HG03439 (cell line): ENCODE measurements at regions not wholly inside any gene's neighbourhood (a gene's known extent, or its start where the extent isn't known, plus 50 kb on each side); places are given as distances from the start of the nearest gene placed in this dataset.

Experiments used
- ATAC-seq: cut with Tn5 transposase; IDR thresholded peaks from one replicate; pipeline ENCODE4 v1.9.1; 2021; ENCODE audit warnings: mild to moderate bottlenecking, moderate library complexity; ENCODE audit not compliant: unreplicated experiment

DNA sequence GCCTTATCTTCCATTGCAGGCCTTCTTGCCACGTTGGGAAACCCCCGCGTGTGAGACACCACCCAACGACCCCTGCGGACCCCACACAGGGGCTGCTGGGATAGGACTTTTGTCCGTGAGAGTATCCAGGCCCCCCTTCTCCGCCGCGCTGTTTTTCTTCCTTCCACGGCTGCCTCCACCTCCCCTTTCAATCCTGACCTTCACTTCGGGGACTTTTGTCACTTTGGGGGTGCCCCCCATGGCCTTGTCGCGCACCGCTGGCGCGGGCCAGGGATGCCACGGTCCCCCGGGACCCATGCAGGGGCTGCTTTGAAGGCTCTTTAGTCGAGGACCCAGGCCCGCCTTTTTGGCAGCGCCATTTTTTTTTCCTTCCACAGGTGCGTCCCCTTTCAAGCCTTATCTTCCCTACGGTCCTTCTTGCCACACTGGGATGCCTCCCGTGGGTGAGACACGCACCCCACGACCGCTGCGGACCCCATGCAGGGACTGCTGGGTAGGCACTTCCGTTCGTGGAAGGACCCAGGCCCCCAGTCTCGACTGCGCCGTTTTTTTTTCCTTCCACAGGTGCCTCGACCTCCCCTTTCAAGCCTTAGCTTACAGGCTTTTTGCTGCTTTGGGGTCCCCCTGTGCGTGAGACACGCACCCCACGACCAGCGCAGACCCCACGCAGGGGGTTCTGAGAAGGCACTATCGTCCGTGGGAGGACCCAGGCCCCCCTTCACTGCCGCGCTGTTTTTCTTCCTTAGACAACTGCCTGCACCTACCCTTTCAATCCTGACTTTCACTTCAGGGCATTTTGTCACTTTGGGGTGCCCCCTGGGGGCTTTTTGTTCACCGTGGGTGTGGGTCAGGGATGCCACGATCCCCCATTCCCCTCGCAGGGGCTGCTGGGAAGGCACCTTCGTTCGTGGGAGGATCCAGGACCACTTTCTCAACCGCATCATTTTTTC lies 267.4 kb downstream of the ALG10 start:
- ATAC-seq: no peak

DNA sequence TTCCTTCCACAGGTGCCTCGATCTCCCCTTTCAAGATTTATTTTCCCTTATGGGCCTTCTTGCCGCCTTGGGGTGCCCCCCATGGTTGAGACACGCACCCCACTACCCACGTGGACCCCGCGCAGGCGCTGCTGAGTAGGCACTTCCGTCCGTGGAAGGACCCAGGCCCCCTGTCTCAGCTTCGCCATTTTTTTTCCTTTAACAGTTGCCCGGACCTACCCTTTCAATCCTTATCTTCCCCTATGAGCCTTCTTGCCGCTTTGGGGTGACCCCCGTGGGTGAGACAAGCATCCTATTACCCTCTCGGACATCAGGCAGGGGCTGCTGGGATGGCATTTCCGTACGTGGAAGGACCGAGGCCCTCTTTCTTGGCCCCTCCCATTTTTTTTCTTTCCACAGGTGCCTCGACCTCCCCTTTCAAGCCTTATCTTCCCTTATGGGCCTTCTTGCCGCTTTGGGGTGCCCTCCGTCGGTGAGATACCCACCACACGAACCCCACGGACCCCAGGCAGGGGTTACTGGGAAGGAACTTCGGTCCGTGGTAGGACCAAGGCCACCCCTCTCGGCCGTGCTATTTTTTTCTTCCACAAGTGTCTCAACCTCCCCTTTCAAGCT lies 268.2 kb downstream of the ALG10 start:
- no peak for ATAC-seq

DNA sequence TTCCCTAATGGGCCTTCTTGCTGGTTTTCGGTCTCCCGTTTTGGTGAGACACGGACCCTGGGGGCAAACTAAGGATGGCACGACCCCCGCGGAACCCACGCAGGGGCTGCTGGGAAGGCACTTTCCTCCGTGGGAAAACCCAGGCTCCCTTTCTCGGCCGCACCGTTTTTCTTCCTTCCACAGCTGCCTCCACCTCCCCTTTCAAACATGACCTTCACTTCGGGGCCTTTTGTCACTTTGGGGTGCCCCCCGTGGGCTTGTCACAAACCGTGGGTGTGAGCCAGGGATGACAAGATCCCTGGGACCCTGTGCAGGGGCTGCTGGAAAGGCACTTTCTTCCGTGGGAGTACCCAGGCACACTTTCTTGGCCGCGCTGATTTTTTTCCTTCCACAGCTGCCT lies 268.7 kb downstream of the ALG10 start:
- no peak for ATAC-seq

DNA sequence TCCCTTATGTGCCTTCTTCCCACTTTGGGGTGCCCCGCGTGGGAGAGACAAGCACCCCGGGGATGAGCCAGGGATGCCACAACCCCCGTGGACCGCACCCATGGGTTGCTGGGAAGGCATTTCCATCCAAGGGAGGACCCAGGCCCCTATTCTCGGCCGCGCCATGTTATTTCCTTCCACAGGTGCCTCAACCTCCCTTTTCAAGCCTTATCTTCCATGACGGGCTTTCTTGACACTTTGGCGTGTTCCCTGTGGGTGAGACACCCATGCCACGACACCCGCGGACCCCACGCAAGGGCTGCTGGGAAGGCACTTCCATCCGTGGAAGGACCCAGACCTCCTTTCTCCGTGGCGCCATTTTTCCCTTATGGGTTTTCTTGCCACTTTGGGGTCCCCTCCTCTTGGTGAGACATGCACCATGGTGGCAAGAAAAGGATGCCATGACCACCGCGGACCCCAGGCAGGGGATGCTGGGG lies 269.2 kb downstream of the ALG10 start:
- ATAC-seq: no peak

DNA sequence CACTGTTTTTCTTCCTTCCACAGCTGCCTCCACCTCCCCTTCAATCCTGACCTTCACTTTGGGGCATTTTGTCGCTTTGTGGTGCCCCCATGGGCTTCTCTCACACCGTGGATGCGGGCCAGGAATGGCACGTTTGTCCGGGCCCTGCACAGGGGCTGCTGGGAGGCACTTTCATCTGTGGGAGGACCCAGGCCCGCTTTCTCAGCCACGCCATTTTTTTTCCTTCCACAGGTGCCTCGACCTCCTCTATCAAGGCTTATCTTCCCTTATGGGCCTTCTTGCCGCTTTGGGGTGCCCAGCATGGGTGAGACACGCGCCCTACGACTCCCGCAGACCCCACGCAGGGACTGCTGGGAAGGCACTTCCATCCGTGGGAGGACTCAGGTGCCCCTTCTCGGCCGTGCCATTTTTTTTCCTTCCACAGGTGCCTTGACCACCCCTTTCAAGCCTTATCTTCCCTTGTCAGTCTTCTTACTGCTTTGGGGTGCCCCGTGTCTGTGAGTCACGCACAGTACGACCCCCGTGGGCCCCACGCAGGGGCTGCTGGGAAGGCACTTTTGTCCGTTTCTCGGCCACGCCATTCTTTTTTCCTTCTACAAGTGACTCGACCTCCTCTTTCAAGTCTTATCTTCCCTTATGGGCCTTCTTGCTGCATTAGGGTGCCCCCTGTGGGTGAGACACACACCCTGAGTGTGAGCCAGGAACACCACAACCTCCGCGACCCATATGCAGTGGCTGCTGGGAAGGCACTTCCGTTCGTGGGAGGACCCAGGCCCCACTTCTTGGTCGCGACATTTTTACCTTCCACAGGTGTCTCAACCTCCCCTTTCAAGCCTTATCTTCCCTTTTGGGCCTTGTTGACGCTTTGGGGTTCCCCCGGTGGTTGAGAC lies 270.7 kb downstream of the ALG10 start:
- ATAC-seq: no peak

DNA sequence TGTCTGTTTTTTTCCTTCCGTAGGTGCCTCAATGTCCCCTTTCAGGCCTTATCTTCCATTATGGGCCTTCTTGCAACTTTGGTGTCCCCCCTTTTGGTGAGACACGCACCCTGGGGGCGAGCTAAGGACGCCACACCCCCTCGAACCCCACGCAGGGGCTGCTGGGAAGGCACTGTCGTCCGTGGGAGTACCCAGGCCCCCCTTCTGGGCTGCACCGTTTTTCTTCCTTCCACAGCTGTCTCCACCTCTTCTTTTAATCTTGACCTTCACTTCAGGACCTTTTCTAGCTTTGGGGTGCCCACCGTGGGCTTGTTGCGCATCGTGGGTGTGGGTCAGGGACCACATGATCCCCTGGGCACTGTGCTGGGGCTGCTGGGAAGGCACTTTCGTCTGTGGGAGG lies 271.8 kb downstream of the ALG10 start:
- no peak for ATAC-seq

DNA sequence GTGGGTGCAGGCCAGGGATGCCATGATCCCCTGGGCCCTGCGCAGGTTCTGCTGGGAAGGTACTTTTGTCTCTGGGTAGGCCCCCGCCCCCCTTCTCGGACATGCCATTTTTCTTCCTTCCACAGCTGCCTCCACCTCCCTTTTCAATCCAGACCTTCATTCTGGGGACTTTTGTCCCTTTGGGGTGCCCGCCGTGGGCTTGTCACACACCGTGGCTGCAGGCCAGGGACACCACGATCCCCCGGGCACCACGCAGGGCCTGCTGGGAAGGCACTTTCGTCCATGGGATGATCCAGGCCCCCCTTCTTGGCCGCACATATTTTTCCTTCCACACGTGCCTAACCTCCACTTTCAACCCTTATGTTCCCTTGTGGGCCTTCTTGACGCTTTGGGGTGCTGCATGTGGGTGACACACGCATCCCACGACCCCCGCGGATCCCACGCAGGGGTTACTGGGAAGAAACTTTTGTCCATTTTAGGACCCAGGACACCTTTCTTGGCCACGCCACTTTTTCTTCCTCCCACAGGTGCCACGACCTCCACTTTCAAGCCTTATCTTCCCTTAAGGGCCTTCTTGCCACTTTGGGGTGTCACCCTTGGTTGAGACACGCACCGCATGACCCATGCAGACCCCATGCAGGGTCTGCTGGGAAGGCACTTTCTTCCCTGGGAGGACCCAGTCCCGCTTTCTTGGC lies 272.5 kb downstream of the ALG10 start:
- ATAC-seq: no peak

DNA sequence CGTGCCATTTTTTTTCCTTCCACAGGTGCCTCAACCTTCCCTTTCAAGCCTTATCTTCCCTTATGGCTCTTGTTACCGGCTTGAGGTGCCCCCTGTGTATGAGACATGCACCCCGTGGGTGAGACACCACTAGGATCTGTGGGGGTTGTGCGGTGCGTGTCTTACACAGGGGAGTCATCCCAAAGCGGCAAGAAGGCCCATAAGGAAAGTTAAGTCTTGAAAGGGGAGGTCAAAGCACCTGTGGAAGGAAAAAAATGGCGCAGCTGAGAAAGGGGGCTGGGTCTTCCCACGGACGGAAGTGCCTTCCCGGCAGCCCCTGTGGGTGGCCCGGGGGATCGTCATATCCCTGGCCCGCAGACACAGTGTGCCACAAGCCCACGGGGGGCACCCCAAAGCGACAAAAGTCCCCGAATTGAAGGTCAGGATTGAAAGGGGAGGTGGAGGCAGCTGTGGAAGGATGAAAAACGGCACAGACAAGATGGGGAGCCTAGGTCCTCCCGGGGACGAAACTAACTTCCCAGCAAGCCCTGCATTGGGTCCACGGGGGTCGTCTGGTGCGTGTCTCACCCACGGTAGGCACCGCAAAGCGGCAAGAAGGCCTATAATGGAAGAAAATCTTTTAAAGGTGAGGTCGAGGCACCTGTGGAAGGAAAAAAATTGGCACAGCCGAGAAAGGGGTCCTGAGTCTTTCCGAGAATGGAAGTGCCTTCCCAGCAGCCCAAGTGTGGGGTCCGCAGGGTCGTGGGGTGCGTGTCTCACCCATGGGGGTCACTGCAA lies 273.3 kb downstream of the ALG10 start:
- ATAC-seq: no peak

DNA sequence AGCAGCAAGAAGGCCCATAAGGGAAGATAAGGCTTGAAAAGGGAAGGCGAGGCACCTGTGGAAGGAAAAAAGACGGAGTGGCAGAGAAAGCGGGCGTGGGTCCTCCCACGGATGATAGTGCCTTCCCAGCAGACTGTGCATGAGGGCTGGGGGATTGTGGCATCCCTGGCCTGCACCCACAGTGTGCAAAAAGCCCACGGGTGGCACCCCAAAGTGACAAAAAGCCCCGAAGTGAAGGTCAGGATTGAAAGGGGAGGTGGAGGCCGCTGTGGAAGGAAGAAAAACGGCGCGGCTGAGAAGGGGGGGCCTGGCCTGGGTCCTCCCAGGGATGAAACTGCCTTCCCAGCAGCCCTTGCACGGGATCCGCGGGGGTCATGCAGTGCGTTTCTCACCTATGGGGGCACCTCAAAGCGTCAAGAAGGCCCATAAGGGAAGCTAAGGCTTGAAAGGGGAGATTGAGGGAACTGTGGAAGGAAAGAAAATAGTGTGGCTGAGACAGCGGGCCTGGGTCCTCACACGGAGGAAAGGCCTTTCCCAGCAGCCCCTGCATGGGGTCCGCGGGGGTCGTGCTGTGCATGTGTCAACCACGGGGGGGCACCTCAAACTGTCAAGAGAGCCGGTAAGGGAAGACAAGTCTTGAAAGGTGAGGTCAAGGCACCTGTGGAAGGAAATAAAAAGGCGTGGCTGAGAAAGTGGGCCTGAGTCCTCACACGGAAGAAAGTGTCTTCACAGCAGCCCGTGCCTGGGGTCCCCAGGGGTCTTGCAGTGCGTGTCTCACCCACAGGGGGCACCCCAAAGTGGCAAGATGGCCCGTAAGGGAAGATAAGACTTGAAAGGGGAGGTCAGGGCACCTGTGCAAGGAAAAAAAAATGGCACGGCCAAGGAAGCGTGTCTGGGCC lies 274.1 kb downstream of the ALG10 start:
- no peak for ATAC-seq

DNA sequence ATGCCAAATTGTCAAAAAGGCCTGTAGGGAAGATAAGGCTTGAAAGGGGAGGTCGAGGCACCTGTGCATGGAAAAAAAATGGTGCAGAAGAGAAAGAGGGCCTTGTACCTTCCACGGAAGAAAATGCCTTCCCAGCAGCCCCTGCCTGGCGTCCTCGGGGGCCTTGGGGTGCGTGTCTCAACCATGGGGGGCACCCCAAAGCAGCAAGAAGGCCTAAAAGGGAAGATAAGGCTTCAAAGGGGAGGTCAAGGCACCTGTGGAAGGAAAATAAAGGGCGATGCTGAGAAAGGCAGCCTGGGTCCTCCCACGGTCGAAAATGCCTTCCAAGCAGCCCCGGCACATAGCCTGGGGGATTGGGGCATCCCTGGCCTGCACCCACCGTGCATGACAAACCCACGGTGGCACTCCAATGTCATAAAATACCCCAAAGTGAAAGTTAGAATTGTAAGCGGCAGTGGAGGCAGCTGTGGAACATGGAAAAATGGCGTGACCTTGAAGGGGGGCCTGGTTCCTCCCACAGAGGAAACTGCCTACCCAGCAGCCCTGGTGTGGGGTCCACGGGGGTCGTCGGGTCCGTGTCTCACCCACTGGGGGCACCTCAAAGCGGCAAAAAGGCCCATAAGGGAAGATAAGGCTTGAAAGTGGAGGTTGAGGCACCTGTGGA lies 275.0 kb downstream of the ALG10 start:
- ATAC-seq: no peak

DNA sequence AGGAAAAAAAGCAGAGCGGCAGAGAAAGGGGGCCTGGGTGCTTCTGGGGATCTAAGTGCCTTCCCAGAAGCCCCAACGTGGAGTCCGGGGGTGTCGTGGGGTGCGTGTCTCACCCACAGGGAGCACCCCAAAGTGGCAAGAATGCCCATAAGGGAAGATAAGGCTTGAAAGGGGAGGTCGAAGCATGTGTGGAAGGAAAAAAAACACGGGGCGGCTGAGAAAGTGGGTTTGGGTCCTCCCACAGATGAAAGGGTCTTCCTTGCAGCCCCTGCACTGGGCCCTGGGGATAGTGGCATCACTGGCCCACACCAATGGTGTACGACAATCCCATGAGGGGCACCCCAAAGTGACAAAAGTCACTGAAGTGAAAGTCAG lies 275.5 kb downstream of the ALG10 start:
- ATAC-seq: no peak

DNA sequence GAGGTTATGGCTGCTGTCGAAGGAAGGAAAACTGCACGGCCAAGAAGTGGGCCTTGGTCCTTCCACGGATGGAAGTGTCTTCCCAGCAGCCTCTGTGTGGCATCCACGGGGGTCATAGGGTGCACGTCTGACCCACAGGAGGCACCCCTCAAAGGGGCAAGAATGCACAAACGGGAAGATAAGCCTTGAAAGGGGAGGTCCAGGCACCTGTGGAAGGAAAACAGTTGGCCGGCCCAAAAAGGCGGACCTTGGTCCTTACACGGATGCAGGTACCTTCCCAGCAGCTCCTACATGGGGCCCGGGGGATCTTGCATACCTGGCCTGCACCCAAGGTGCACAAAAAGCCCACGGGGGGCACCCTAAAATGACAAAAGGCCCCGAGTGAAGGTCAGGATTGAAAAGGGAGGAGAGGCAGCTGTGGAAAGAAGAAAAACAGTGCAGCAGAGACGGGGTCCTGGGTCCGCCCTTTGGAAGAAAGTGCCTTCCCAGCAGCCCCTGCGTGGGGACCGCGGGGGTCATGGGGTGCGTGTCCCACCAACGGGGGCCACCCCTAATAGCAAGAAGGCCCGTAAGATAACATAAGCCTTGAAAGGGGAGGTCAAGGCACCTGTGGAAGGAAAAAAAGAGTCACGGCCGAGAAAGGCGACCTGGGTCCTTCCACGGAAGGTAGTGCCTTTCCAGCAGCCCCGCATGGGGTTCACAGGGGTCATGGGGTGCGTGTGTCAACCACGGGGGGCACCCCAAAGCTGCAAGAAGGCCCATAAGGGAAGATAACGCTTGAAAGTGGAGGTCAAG lies 276.1 kb downstream of the ALG10 start:
- ATAC-seq: no peak

DNA sequence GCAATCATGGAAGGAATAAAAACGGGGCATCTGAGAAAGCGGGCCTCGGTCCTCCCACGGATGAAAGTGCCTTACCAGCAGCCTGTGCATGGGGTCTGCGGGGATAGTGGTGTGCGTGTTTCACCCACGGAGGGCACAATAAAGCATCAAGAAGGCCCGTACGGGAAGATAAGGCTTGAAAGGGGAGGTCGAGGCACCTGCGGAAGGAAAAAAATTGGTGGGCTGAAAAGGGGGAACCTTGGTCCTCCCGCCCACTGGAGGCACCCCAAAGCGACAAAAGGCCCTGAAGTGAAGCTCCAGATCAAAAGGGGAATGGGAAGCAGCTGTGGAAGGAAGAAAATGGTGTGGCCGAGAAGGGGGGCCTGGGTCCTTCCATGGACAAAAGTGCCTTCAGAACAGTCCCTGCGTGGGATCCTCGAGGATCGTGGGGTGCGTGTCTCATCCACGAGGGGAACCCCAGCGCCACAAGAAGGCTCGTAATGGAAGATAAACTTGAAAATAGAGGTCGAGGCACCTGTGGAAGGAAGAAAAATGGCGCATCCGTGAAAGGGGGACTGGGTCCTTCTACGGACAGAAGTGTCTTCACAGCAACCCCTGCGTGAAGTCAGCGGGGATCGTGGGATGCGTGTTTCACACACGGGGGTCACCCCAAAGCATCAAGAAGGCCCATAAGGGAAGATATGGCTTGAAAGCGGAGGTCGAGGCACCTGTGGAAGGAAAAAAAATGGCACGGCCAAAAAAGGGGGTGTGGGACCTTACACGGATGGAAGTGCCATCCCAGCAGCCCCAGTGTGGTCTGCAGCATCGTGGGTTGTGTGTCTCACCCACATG lies 276.9 kb downstream of the ALG10 start:
- ATAC-seq: no peak

DNA sequence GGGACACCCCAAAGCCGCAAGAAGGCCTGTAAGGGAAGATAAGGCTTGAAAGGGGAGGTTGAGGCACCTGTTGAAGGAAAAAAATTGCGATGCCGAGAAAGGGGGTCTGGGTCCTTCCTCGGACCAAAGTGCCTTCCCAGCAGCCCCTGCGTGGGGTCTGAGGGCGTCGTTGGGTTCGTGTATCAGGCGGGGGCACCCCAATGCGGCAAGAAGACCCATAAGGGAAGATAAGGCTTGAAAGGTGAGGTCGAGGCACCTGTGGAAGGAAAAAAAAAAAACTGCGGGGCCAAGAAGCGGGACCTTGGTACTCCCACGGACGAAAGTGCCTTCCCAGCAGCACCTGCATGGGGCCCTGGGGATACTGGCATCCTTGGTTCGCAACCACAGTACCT lies 277.5 kb downstream of the ALG10 start:
- no peak for ATAC-seq

DNA sequence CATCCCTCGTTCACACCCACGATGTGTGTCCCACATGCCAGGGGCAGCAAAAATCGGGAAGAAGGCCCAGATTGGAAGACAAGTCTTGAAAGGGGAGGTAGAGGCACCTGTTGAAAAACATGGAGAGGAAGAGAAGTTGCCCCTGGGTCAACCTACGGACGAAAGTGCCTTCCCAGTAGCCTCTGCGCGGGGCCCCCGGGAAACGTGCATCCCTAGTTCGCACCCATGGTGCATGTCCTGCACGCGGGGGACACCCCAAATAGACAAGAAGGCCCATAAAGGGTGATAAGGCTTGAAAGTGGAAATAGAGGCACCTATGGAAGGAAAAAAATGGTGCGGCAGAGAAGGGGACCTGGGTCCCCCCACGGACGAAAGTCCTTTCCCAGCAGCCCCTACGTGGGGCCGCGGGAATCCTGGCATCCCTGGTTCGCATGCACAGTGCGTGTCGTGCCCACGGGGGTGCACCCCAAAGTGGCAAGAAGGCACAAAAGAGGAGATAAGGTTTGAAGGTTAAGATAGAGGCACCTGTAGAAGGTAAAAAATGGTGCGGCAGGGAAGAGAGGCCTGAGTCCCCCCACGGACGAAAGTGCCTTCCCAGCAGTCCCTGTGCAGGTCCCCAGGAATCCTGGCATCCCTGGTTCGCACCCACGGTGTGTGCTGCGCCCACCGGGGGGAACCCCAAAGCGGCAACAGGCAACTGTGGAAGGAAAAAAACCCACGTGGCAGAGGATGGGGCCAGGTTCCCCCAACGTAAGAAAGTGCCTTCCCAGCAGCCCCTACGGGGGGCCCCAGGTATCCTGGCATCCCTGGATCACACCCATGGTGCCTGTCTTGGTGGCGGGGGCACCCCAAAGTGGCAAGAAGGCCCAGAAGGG lies 278.3 kb downstream of the ALG10 start:
- no peak for ATAC-seq
